Esophagus squamous epithelium (tissue), 4 donors: ENCODE measurements at regions not wholly inside any gene's neighbourhood (a gene's known extent, or its start where the extent isn't known, plus 50 kb on each side); places are given as distances from the start of the nearest gene placed in this dataset.
"Not testable (repeated sequence)": the region's sequence is repeated elsewhere in the genome, so short reads cannot be mapped to it uniquely, and the experiment has no call there.

ENCODE experiments used
- CTCF ChIP-seq, 6 experiments: fragments of 450-650 bp in 4 of 6; fragments of 200-600 bp in 2 of 6; sonication (generic) in 2 of 6; IDR thresholded peaks; one replicate each; pipeline ENCODE4 v1.5.1; 2016 to 2019; ENCODE audit warnings: antibody characterized with exemption in 6 of 6, mild to moderate bottlenecking in 4 of 6, moderate library complexity in 4 of 6
- POLR2A ChIP-seq, 4 donors: fragments of 450-650 bp; IDR thresholded peaks; one replicate each; pipeline ENCODE4 v1.6.1; 2017; ENCODE audit warnings: antibody characterized with exemption in 4 of 4, mild to moderate bottlenecking in 4 of 4, moderate library complexity in 3 of 4

GRCh38 chrX:40870982-40871381 lies 135.6 kb upstream of the MED14 start:
- TF ChIP-seq CTCF, POLR2A (IDR thresholded peaks at IDR 0.05): not testable (repeated sequence)
